GM21529 (cell line): ENCODE measurements at regions not wholly inside any gene's neighbourhood (a gene's known extent, or its start where the extent isn't known, plus 50 kb on each side); places are given as distances from the start of the nearest gene placed in this dataset.

ENCODE experiments used
- ATAC-seq: cut with Tn5 transposase; IDR thresholded peaks from one replicate; pipeline ENCODE4 v1.9.1; 2021; ENCODE audit not compliant: unreplicated experiment

- ATAC-seq: no peak
Measured at GRCh38 chr2:183991968-183992367, 606.4 kb upstream of the ZNF804A start.

DNA sequence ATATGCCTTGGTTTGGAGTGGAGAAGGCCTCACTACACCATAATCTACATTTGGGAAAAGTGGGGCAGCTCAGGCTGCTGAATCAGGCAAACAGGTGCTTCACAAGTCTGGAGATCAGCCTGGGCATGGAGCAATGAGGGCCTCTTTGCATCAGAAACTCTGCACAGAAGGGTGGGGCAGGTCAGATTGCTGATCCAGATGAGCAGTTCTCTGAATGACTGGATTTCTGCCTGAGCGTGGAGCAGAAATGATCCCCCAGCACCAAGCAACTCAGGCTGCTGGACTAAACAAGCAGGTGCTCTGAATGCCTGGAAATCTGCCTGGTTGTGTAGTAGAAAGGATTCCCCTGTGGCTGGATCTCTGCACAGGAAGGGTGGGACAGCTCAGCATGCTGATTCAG lies 605.3 kb upstream of the ZNF804A start:
- peak; percentile 65 for ATAC-seq

DNA sequence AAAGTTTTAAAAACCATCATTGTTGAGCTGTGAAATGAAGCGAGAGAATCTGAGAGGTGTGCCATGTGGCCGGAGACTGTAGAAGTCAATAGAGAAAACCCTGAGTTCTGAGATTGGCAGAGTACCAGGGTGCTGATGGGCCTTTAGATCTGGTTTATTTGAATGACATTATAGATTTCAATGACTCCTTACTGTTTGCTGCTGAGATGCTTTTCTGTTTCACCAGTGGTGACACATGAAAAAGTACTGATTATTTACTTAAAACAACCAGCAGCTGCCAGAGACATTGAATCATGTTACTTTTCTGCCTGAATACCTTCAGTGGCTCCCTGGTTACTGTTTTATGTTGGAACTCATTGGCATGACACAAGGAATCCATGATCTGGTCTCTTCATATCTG lies 602.7 kb upstream of the ZNF804A start:
- ATAC-seq: no peak

GRCh38 chr2:183996825-183997793 lies 601.2 kb upstream of the ZNF804A start:
- ATAC-seq: no peak

- peak; percentile 86 for ATAC-seq
Measured at GRCh38 chr2:183998041-183998796, 600.1 kb upstream of the ZNF804A start.

DNA sequence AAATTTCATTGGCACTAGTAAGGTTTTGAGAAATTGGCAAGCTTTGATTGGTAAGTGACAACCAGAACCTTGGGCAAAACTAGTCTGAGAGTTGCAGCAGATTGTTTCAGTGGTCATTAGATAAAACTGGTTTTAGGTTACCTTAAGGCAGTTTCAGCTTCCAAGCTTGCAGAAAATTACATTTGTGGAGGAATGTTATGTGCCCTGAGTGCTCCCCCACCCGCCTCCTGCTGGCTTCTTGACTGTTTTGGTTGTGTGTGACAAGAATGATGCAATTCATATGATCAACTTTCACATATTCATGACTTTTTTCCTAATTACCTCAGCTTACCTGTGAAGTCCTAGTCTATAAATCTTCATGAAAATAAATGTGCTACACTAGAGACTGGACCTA lies 599.5 kb upstream of the ZNF804A start:
- ATAC-seq: peak; percentile 36

- ATAC-seq: peak; percentile 81
Measured at GRCh38 chr2:184004289-184004947, 593.9 kb upstream of the ZNF804A start.

- ATAC-seq: peak; percentile 53
Measured at GRCh38 chr2:184004948-184005672, 593.2 kb upstream of the ZNF804A start.

- ATAC-seq: no peak
Measured at GRCh38 chr2:184006998-184007397, 591.3 kb upstream of the ZNF804A start.

DNA sequence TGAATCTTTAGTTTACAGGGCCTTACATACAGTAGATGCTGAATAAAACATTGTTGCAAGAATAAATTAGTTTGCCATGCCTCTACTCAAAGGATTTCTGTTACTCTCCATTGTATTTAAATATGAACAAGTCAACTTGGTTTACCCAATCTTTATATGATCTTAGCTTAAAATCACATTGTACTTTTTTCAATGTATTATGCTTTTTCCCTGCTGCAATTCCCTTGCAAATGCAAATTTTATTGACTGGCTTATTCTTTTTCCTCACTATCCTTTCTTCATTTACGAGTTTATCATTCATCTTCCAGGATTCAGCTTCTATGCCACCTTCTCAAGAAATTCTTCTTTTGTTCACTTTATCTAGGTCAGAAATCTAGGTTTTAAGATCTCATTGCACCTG lies 571.4 kb upstream of the ZNF804A start:
- no peak for ATAC-seq

- ATAC-seq: no peak
Measured at GRCh38 chr2:184030245-184030644, 568.1 kb upstream of the ZNF804A start.

GRCh38 chr2:184030989-184031388 lies 567.3 kb upstream of the ZNF804A start:
- ATAC-seq: no peak

GRCh38 chr2:184031402-184032147 lies 566.8 kb upstream of the ZNF804A start:
- ATAC-seq: peak; percentile 54

DNA sequence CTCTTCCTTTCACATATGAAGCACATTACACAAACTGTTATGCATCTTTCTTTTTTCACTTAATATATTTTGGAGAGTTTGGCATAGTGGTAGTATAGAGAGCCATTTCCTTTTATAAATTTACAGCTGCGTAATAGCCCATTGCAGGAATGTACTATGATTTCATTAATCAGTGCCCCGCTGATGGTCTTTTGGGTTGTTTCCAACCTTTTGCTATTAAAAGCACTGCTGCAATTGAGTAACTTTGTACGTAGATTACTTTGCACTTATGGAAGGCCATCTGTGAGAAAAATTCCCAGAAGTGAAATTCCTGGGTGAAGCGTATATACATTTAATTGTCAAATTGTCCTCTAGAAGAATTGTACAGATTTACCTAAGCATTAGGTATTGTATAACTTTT lies 565.3 kb upstream of the ZNF804A start:
- no peak for ATAC-seq

- ATAC-seq: no peak
Measured at GRCh38 chr2:184037273-184037672, 561.1 kb upstream of the ZNF804A start.

GRCh38 chr2:184039493-184039892 lies 558.8 kb upstream of the ZNF804A start:
- ATAC-seq: no peak

DNA sequence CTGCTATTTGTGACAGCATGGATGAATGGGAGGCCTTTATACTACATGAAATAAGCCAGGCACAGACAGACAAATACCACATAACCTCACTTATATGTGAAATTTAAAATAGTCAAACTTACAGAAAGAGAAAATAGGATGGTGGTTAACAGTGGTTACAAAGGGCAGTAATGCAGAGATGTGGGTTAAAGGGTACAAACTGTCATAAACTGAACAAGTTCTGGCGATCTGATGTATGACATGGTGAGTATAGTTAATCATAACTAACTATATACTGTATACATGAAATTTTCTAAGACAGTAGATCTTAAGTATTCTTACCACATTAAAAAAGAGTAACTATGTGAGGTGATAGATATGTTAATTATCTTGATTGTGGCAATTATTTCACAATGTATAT lies 558.1 kb upstream of the ZNF804A start:
- ATAC-seq: no peak

DNA sequence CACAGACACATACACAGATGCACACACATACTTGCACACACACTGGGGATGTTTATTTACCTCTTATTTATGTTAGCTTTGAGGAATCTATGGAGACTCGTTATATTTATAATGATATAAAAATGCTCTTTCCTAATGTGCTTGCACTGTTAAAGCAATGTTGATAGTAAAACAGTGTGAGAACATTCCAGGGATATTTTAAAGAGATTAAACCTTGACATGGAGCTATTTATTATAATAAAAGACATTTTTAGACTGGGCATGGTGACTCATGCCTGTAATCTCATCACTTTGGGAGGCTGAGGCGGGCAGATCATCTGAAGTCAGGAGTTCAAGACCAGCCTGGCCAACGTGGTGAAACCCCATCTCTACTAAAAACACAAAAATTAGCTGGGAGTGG lies 557.3 kb upstream of the ZNF804A start:
- ATAC-seq: no peak

GRCh38 chr2:184041777-184042176 lies 556.6 kb upstream of the ZNF804A start:
- ATAC-seq: no peak

GRCh38 chr2:184047536-184047935 lies 550.8 kb upstream of the ZNF804A start:
- no peak for ATAC-seq
